ENCODE measurements at regions not wholly inside any gene's neighbourhood (a gene's known extent, or its start where the extent isn't known, plus 50 kb on each side); places are given as distances from the start of the nearest gene placed in this dataset.

- TF ChIP-seq CTCF (IDR thresholded peaks at IDR 0.05): no peak
- TF ChIP-seq POLR2A (IDR thresholded peaks at IDR 0.05): no peak
These were observed 99.8 kb upstream of the SH3BP4 start for GRCh38 chr2:234852035-234852434.
